SU-DHL-6 (cell line): ENCODE measurements at regions not wholly inside any gene's neighbourhood (a gene's known extent, or its start where the extent isn't known, plus 50 kb on each side); places are given as distances from the start of the nearest gene placed in this dataset.

ENCODE experiments used
- EZH2phosphoT487 ChIP-seq: fragments of 200-600 bp; sonication (generic), shearing (Covaris generic); conservative IDR thresholded peaks from 2 replicates; pipeline ENCODE4 v1.6.1; 2018; ENCODE audit warnings: mild to moderate bottlenecking, antibody characterized with exemption, low read length, moderate library complexity, mixed read lengths
- TF ChIP-seq, protein P1 (sequence below): fragments of 200-600 bp; sonication (generic); IDR thresholded peaks from one replicate; pipeline ENCODE4 v1.5.1; 2017; ENCODE audit warnings: antibody characterized with exemption, mild to moderate bottlenecking, low read length, moderate library complexity; ENCODE audit not compliant: insufficient read depth, poor library complexity, severe bottlenecking

DNA sequence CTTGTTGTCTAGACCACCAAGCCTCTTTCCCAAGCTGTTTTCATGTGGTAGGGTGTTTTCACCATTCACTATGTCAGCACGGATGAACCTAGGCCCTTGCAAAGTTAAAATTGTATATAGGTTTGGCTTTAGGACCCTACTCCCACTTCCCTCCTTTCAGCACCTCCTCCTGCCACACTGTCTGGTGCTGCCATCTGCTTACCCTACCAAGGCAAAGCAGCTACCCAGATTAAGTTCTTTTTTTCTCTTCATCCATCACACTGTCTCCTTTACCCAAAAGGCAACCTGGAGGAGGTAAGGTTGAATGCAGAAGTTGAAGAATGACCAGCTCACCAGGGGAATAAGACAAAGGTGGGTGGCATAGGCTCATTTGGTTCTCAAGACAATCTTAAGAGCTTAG, 184.0 kb downstream of the CDC5L start:
- TF ChIP-seq, protein P1, sequence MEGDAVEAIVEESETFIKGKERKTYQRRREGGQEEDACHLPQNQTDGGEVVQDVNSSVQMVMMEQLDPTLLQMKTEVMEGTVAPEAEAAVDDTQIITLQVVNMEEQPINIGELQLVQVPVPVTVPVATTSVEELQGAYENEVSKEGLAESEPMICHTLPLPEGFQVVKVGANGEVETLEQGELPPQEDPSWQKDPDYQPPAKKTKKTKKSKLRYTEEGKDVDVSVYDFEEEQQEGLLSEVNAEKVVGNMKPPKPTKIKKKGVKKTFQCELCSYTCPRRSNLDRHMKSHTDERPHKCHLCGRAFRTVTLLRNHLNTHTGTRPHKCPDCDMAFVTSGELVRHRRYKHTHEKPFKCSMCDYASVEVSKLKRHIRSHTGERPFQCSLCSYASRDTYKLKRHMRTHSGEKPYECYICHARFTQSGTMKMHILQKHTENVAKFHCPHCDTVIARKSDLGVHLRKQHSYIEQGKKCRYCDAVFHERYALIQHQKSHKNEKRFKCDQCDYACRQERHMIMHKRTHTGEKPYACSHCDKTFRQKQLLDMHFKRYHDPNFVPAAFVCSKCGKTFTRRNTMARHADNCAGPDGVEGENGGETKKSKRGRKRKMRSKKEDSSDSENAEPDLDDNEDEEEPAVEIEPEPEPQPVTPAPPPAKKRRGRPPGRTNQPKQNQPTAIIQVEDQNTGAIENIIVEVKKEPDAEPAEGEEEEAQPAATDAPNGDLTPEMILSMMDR = no peak
- TF ChIP-seq EZH2phosphoT487 = no peak
